Endothelial cell of umbilical vein (primary cell): ENCODE measurements at regions not wholly inside any gene's neighbourhood (a gene's known extent, or its start where the extent isn't known, plus 50 kb on each side); places are given as distances from the start of the nearest gene placed in this dataset.

Experiments
- BruUV-seq: library from RNA; stranded (reverse); fragments of 400-500 nt; replicated peaks from 2 replicates; lab custom pipeline; 2021; lab: Mats Ljungman, UMichigan
- CTCF ChIA-PET: fragments of 300-600, 350-600 bp; sonication (Branson Sonifier 250); formaldehyde crosslinking; loops from one replicate; lab custom pipeline; 2021; ENCODE audit warnings: antibody characterized with exemption, inconsistent platforms; lab: Charles Lee
- POLR2A ChIA-PET: fragments of 300-600, 350-600 bp; sonication (Branson Sonifier 250); formaldehyde crosslinking; loops from one replicate; lab custom pipeline; 2021; ENCODE audit warnings: antibody characterized with exemption, inconsistent platforms; lab: Charles Lee
- DNase-seq: peaks from one replicate; pipeline ENCODE4 v3.0.0-alpha.2; 2011; ENCODE audit warnings: low read depth, low spot score
- FAIRE-seq: peaks from 2 replicates; lab custom pipeline; 2011; peaks lifted over from hg19 to GRCh38; lab: Jason Lieb, UNC
- H2AFZ ChIP-seq: 2 replicates; pipeline ENCODE4 v1.6.0; 2012; ENCODE audit warnings: low read depth, low read length, control low read depth, inconsistent platforms
- H3K27ac ChIP-seq: 2 replicates; pipeline ENCODE4 v1.5.1; 2011; ENCODE audit warnings: low read depth, mild to moderate bottlenecking, control low read depth, low read length, moderate library complexity; ENCODE audit not compliant: insufficient read depth
- H3K27me3 ChIP-seq, 2 experiments: 2 replicates each; pipeline versions ENCODE4 v1.6.0 to v1.6.1; 2011; ENCODE audit warnings: low read length in 2 of 2, mixed read lengths in 1 of 2; ENCODE audit not compliant: control insufficient read depth in 2 of 2, insufficient read depth in 2 of 2
- H3K36me3 ChIP-seq, 2 experiments: 2 replicates in 1 of 2; 3 replicates in 1 of 2; pipeline ENCODE4 v1.5.1; 2011; ENCODE audit warnings: low read length in 2 of 2, mild to moderate bottlenecking in 1 of 2, moderate library complexity in 1 of 2; ENCODE audit not compliant: control insufficient read depth in 2 of 2, insufficient read depth in 2 of 2; ENCODE audit errors: extremely low read depth in 1 of 2
- H3K4me1 ChIP-seq: 3 replicates; pipeline ENCODE4 v1.5.1; 2011; ENCODE audit warnings: mild to moderate bottlenecking, low read length; ENCODE audit not compliant: control insufficient read depth, insufficient read depth; ENCODE audit errors: extremely low read depth
- H3K4me2 ChIP-seq: 2 replicates; pipeline ENCODE4 v1.6.1; 2011; ENCODE audit warnings: low read length, control low read depth, mixed read lengths; ENCODE audit not compliant: insufficient read depth
- H3K4me3 ChIP-seq, 3 experiments: fragments of 200-600 bp in 1 of 3; sonication (generic), shearing (Covaris generic) in 1 of 3; replicated peaks in 1 of 3; 2 replicates each; pipeline ENCODE4 v1.5.1; 2011 to 2016; ENCODE audit warnings: control low read depth in 3 of 3, low read length in 3 of 3, mild to moderate bottlenecking in 2 of 3, inconsistent platforms in 1 of 3, low read depth in 1 of 3, moderate library complexity in 1 of 3; ENCODE audit not compliant: insufficient read depth in 1 of 3
- H3K79me2 ChIP-seq: 2 replicates; pipeline ENCODE4 v1.6.0; 2012; ENCODE audit warnings: low read length, inconsistent platforms; ENCODE audit not compliant: control insufficient read depth, insufficient read depth
- H3K9ac ChIP-seq: replicated peaks from 2 replicates; pipeline ENCODE3; 2011; ENCODE audit warnings: low read length, control low read depth; ENCODE audit not compliant: insufficient read depth; ENCODE audit errors: extremely low read depth
- H3K9me1 ChIP-seq: replicated peaks from 3 replicates; pipeline ENCODE4 v1.6.0; 2011; ENCODE audit warnings: mild to moderate bottlenecking, low read length; ENCODE audit not compliant: control insufficient read depth, insufficient read depth; ENCODE audit errors: extremely low read depth
- H3K9me3 ChIP-seq: replicated peaks from 2 replicates; pipeline ENCODE4 v1.5.1; 2012; ENCODE audit warnings: low read length, inconsistent platforms; ENCODE audit not compliant: control insufficient read depth, insufficient read depth
- H4K20me1 ChIP-seq: replicated peaks from 2 replicates; pipeline ENCODE3; 2011; ENCODE audit warnings: mild to moderate bottlenecking, low read length; ENCODE audit not compliant: control insufficient read depth, insufficient read depth; ENCODE audit errors: extremely low read depth
- EZH2 ChIP-seq: IDR thresholded peaks from 2 replicates; pipeline ENCODE4 v1.6.1; 2012; ENCODE audit warnings: borderline replicate concordance, low read depth, mild to moderate bottlenecking, moderate library complexity, low read length, inconsistent platforms; ENCODE audit not compliant: severe bottlenecking
- FOS ChIP-seq: IDR thresholded peaks from 2 replicates; pipeline ENCODE4 v1.6.1; 2011; ENCODE audit warnings: mild to moderate bottlenecking, low read length, moderate library complexity, borderline replicate concordance; ENCODE audit not compliant: insufficient read depth
- JUN ChIP-seq: IDR thresholded peaks from 2 replicates; pipeline ENCODE4 v1.6.1; 2011; ENCODE audit warnings: borderline replicate concordance, low read depth; ENCODE audit not compliant: insufficient read length, insufficient read depth
- MAX ChIP-seq: IDR thresholded peaks from 2 replicates; pipeline ENCODE4 v1.6.1; 2011; ENCODE audit not compliant: insufficient read depth, insufficient read length
- MYC ChIP-seq: IDR thresholded peaks from one replicate; pipeline ENCODE4 v1.6.1; 2011; ENCODE audit warnings: mild to moderate bottlenecking, low read depth, low read length
- POLR2A ChIP-seq: IDR thresholded peaks from 2 replicates; pipeline ENCODE4 v1.6.1; 2012; ENCODE audit warnings: low read depth, mild to moderate bottlenecking, control low read depth, low read length
- POLR2AphosphoS5 ChIP-seq: IDR thresholded peaks from 2 replicates; pipeline ENCODE4 v1.6.1; 2012; ENCODE audit warnings: low read depth, mild to moderate bottlenecking, control low read depth, low read length, moderate library complexity; ENCODE audit not compliant: insufficient read depth
- dilution Hi-C: fragments of 300-500 bp; cut with MboI; formaldehyde crosslinking; loops from one replicate; pipeline ENCODE4 v1.15.0; 2019; ENCODE audit warnings: low sequenced_read_pairs; ENCODE audit not compliant: extremely low pct_ligation_motif_present
- intact Hi-C: fragments of 100-400 bp; cut with micrococcal nuclease; formaldehyde crosslinking; loops from one replicate; pipeline ENCODE4 v1.10.0; 2022

GRCh38 chr13:50322006-50322405, 306.8 kb downstream of the KCNRG start:
- H3K9me3 ChIP-seq, result no peaks in the 10 kb centered on the region
- DNase-seq, result no peak
- H3K4me3 ChIP-seq, result no peak overlapping the region
- ChIA-PET CTCF (interaction anchor here (3.6 kb wide), 1 partner anchor 13 kb away, joined by 10 read pairs; no protein-coding TSS in a partner anchor), POLR2A (no interaction called here)
- intact Hi-C loops (loop anchor here (10.0 kb wide), 1 partner anchor 123 kb away; no protein-coding TSS in a partner anchor), dilution Hi-C loops (no loop called here)
- no peaks in the 10 kb centered on the region for H3K9me1 ChIP-seq
- H3K27ac ChIP-seq, result no peak overlapping the region
- H2AFZ ChIP-seq, result no peak overlapping the region
- H3K9ac ChIP-seq, result no peak overlapping the region
- FAIRE-seq, result no peak
- peaks cover 17% of the 10 kb centered on the region for H3K4me1 ChIP-seq
- no TSS peak for BruUV-seq
- H3K79me2 ChIP-seq, result no peaks in the 10 kb centered on the region
- no peaks in the 10 kb centered on the region for H3K27me3 ChIP-seq
- no peaks in the 10 kb centered on the region for H3K36me3 ChIP-seq
- H4K20me1 ChIP-seq, result no peaks in the 10 kb centered on the region
- TF ChIP-seq EZH2 (no peak), MYC (no peak), POLR2A (no peak), MAX (no peak), POLR2AphosphoS5 (no peak), JUN (no peak)
- no peak overlapping the region for H3K4me2 ChIP-seq

- no peak for TF ChIP-seq MYC
- no peak for TF ChIP-seq POLR2AphosphoS5
- TF ChIP-seq FOS, result peak; percentile 63
- TF ChIP-seq JUN, result peak; percentile 65
- H3K9me3 ChIP-seq, result no peaks in the 10 kb centered on the region
- H3K27ac ChIP-seq, result no peak overlapping the region
- H3K36me3 ChIP-seq, result no peaks in the 10 kb centered on the region
- no peaks in the 10 kb centered on the region for H3K27me3 ChIP-seq
- no peaks in the 10 kb centered on the region for H3K9me1 ChIP-seq
- intact Hi-C loops, result loop anchor here (10.0 kb wide), 1 partner anchor 121 kb away; no protein-coding TSS in a partner anchor
- no peak overlapping the region for H2AFZ ChIP-seq
- no peaks in the 10 kb centered on the region for H3K79me2 ChIP-seq
- no peaks in the 10 kb centered on the region for H4K20me1 ChIP-seq
- no peak overlapping the region for H3K9ac ChIP-seq
- no peak overlapping the region for H3K4me2 ChIP-seq
- CTCF ChIA-PET, result interaction anchor here (0.9 to 1.4 kb wide), 2 partner anchors 10 to 11 kb away, joined by 3 to 4 read pairs; no protein-coding TSS in a partner anchor
- dilution Hi-C loops, result no loop called here
- no peak overlapping the region for H3K4me3 ChIP-seq
- POLR2A ChIA-PET, result no interaction called here
- H3K4me1 ChIP-seq, result peaks cover 17% of the 10 kb centered on the region
- BruUV-seq, result no TSS peak
- peak; percentile 41 for DNase-seq
- FAIRE-seq, result no peak
These were observed 308.3 kb downstream of the KCNRG start for GRCh38 chr13:50323440-50324065.
